ENCODE measurements at regions not wholly inside any gene's neighbourhood (a gene's known extent, or its start where the extent isn't known, plus 50 kb on each side); places are given as distances from the start of the nearest gene placed in this dataset.
A peak's percentile ranks its signal among the peaks of the same experiment; 100 is the strongest.

GRCh38 chr3:72041511-72041910, 256.6 kb upstream of the PROK2 start:
- Histone ChIP-seq H3K27me3 (ENCODE audit: insufficient read depth, low read length) (no peaks in the 10 kb centered on the region), H4K20me1 (ENCODE audit: control insufficient read depth, insufficient read depth, insufficient read length) (no peaks in the 10 kb centered on the region), H2AFZ (ENCODE audit: low read length) (no peak overlapping the region), H2AK5ac (ENCODE audit: insufficient read length, low read length) (no peak overlapping the region), H4K5ac (ENCODE audit: insufficient read length, low read depth, low read length) (no peak overlapping the region), H4K91ac (ENCODE audit: insufficient read length, low read depth, low read length) (no peak overlapping the region), H3K4ac (ENCODE audit: low read depth, low read length) (no peak overlapping the region), H2BK12ac (ENCODE audit: insufficient read length, low read depth, low read length) (no peak overlapping the region), H3K4me1 (ENCODE audit: insufficient read depth, low read length) (no peaks in the 10 kb centered on the region), H3K18ac (ENCODE audit: insufficient read length, low read depth, low read length) (no peak overlapping the region), H3K23me2 (ENCODE audit: insufficient read length, low read depth, low read length, poor library complexity, severe bottlenecking) (no peaks in the 10 kb centered on the region), H4K8ac (replicated peaks; ENCODE audit: insufficient read length, low read depth, low read length) (no peak overlapping the region), H3K79me1 (ENCODE audit: insufficient read depth, low read depth, low read length, poor library complexity, severe bottlenecking) (no peaks in the 10 kb centered on the region), H3T11ph (ENCODE audit: low read length) (no peak overlapping the region), H3K23ac (ENCODE audit: insufficient read length, low read depth, low read length) (no peak overlapping the region), H2BK5ac (ENCODE audit: insufficient read length, low read length) (no peak overlapping the region), H3K56ac (ENCODE audit: insufficient read length, low read depth, low read length) (no peak overlapping the region), H3K4me2 (ENCODE audit: insufficient read depth, insufficient read length, low read length) (no peak overlapping the region), H2BK15ac (ENCODE audit: low read depth, low read length) (no peak overlapping the region), H3K14ac (ENCODE audit: insufficient read depth, low read length) (no peak overlapping the region), H2BK120ac (ENCODE audit: low read depth, low read length, poor library complexity, severe bottlenecking) (no peak overlapping the region), H3K9ac (ENCODE audit: extremely low read depth, insufficient read length, low read length) (no peak overlapping the region), H2BK20ac (ENCODE audit: low read depth, low read length, poor library complexity, severe bottlenecking) (no peak overlapping the region), H3K27ac (ENCODE audit: insufficient read length, low read depth, low read length) (no peak overlapping the region), H3K79me2 (ENCODE audit: insufficient read depth, low read length) (no peaks in the 10 kb centered on the region), H3K9me3 (ENCODE audit: control insufficient read depth, low read depth, low read length) (no peaks in the 10 kb centered on the region)
- Mint-ChIP-seq H3K4me3 (no peak overlapping the region), H3K27ac (peak overlapping the region in 1 of 3 experiments; percentile 55; a peak in 1 of 7 replicates), H3K4me1 (peaks cover 3 to 5% of the 10 kb centered on the region in 2 experiments; a peak in 2 of 4 replicates), H3K27me3 (ENCODE audit: low read depth) (peaks cover 5% of the 10 kb centered on the region), H3K9me3 (peaks cover 3 to 4% of the 10 kb centered on the region in 2 experiments; a peak in 3 of 5 replicates), H3K36me3 (ENCODE audit: insufficient read depth in 1 of 3, low read depth in 3 of 3) (peaks cover 0 to 3% (median 2%) of the 10 kb centered on the region in 3 experiments; a peak in 3 of 7 replicates)
- TF ChIP-seq CTCF (conservative IDR thresholded peaks at IDR 0.05) = no peak
- WGBS (ENCODE audit: extremely low coverage, insufficient read length, low lambda C conversion rate) = no CpG with 5 or more reads among the region's 3 CpGs
- no peak for DNase-seq

All from H9 (cell line).